VCaP (cell line): ENCODE measurements at regions not wholly inside any gene's neighbourhood (a gene's known extent, or its start where the extent isn't known, plus 50 kb on each side); places are given as distances from the start of the nearest gene placed in this dataset.

Experiments used
- H3K27ac ChIP-seq: fragments of 450-650 bp; 2 replicates; pipeline ENCODE4 v1.5.1; 2017
- TF ChIP-seq, protein P1 (sequence below): fragments of 450-650 bp; conservative IDR thresholded peaks from 2 replicates; pipeline ENCODE4 v1.5.1; 2017; ENCODE audit warnings: mild to moderate bottlenecking, moderate library complexity

DNA sequence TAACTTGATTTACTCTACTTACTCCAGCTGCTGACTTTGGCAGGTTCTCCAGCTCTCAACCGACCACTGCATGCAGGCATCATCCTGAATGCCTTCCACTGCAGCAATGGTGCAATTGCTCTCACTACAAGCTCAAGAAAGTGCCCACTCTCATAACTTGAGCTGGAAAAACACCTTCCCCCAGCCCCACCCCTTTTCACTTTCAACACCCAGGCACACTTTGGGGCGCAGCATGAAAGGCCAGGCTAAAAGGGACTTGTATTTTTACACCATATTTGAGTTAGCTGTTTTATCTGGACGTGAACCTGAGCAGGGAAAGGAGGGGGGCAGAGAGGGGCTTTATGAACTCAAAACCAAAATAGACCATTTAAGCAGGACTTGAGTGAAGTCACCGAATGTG is 274.5 kb downstream of the RAB28 start:
- TF ChIP-seq, protein P1, sequence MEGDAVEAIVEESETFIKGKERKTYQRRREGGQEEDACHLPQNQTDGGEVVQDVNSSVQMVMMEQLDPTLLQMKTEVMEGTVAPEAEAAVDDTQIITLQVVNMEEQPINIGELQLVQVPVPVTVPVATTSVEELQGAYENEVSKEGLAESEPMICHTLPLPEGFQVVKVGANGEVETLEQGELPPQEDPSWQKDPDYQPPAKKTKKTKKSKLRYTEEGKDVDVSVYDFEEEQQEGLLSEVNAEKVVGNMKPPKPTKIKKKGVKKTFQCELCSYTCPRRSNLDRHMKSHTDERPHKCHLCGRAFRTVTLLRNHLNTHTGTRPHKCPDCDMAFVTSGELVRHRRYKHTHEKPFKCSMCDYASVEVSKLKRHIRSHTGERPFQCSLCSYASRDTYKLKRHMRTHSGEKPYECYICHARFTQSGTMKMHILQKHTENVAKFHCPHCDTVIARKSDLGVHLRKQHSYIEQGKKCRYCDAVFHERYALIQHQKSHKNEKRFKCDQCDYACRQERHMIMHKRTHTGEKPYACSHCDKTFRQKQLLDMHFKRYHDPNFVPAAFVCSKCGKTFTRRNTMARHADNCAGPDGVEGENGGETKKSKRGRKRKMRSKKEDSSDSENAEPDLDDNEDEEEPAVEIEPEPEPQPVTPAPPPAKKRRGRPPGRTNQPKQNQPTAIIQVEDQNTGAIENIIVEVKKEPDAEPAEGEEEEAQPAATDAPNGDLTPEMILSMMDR, result no peak
- H3K27ac ChIP-seq, result no peak overlapping the region

DNA sequence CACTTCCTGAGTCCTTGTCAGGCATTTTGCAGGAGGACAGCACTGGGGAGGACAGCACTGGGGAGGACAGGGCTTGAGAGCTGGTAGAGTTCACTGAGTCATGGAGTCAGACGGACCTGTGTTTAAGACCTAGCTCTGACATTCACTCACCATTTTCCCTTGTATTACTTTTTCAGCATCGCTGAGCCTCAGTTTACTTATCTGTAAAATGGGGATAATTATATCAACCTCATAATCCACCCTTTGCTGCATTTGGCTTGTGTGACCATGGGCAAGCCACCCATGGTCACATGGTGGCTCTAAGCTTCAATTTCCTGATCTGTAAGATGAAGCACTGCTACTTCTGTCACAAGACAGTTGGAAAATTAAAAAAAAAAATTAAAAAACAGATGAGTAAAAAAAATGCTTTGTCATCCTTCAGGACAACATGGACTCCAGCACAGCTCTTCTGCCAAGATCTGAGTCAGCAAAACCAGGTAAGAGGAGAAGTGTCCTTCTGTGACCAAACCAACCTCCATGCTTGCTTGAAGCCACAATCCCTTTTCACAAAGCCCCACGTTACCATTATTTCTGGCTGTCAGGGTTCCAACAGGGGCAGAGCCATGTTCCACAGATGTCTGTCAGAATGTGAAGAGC is 275.5 kb downstream of the RAB28 start:
- H3K27ac ChIP-seq, result no peak overlapping the region
- TF ChIP-seq, protein P1, result no peak

GRCh38 chr4:13207226-13207625 is 276.9 kb downstream of the RAB28 start:
- TF ChIP-seq, protein P1, result no peak
- H3K27ac ChIP-seq, result no peak overlapping the region

GRCh38 chr4:13203101-13203500 is 281.0 kb downstream of the RAB28 start:
- TF ChIP-seq, protein P1, result no peak

GRCh38 chr4:13202701-13203100 is 281.4 kb downstream of the RAB28 start:
- H3K27ac ChIP-seq, result no peak overlapping the region
- TF ChIP-seq, protein P1, result no peak

More at GRCh38 chr4:13203101-13203500, 281.0 kb downstream of the RAB28 start:
- H3K27ac ChIP-seq, result no peak overlapping the region

GRCh38 chr4:13201241-13201640 is 282.9 kb downstream of the RAB28 start:
- TF ChIP-seq, protein P1, result no peak
- no peak overlapping the region for H3K27ac ChIP-seq

- no peak overlapping the region for H3K27ac ChIP-seq
- TF ChIP-seq, protein P1, result no peak
These were observed 287.4 kb downstream of the RAB28 start for GRCh38 chr4:13196721-13197120.
